ENCODE measurements at regions not wholly inside any gene's neighbourhood (a gene's known extent, or its start where the extent isn't known, plus 50 kb on each side); places are given as distances from the start of the nearest gene placed in this dataset.

DNA sequence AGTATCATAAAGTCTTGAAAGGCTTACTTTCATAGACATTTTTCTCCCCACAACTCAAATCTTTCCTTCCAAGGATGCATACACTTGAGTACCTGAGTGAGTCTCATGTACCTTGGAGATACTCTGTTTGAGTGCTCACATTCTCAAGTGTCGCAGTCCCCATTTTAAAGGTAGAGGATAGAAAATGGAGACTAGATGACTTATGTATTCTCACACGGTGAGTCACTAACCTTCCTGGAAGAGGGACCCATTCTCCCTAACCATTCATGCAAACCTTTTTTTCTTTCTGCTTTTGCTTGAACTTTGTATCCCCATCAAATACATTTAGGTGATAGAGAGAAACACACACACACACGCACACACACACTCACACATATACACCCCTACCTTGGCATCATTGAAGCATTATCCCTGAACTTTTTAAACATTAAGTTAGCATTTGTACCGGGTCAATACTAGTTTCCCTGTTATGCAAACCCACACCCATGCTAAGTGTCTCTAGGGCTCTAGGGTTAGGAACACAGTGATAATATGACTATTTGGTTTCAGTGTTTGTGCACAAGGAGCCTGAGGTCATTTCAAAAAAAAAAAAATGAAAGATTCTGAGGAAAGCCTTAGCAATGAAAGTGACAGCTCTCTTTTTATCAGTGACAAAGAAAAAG, 236.2 kb downstream of the IKZF2 start:
- Histone ChIP-seq H3K27ac (no peak overlapping the region), H3K9me3 (no peaks in the 10 kb centered on the region), H3K4me1 (peaks cover 0 to 5% (median 0%) of the 10 kb centered on the region in 3 donors), H3K27me3 (no peaks in the 10 kb centered on the region), H3K4me3 (no peak overlapping the region), H3K36me3 (no peaks in the 10 kb centered on the region)
- TF ChIP-seq, protein P1, sequence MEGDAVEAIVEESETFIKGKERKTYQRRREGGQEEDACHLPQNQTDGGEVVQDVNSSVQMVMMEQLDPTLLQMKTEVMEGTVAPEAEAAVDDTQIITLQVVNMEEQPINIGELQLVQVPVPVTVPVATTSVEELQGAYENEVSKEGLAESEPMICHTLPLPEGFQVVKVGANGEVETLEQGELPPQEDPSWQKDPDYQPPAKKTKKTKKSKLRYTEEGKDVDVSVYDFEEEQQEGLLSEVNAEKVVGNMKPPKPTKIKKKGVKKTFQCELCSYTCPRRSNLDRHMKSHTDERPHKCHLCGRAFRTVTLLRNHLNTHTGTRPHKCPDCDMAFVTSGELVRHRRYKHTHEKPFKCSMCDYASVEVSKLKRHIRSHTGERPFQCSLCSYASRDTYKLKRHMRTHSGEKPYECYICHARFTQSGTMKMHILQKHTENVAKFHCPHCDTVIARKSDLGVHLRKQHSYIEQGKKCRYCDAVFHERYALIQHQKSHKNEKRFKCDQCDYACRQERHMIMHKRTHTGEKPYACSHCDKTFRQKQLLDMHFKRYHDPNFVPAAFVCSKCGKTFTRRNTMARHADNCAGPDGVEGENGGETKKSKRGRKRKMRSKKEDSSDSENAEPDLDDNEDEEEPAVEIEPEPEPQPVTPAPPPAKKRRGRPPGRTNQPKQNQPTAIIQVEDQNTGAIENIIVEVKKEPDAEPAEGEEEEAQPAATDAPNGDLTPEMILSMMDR (IDR thresholded peaks at IDR 0.05), result no peak
- intact Hi-C loops (cut with DNase I), result no loop called here
- DNase-seq (no peak), FAIRE-seq (no peak), ATAC-seq (no peak)
- 68 to 69% methylated on average over 4 of the region's 4 CpGs for WGBS, 2 donors

DNA sequence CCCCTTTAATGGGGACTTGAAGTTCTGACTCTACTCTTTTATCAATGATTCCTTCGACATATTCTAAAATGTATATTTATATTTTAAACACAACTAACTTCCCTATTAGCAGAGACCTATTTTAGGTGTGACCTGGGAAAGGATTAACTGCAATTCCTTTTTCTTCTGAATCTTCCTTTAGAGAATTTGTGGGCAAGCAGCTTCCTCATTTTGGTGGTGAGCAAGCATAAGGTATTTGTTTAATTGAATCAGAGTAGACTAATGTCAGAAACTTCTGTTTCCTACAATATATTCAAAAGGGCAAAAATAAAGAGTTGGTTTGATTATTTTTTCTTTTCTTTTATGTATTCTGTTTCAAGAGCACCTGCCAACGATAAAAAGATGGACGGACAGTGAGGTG, 237.0 kb downstream of the IKZF2 start:
- no peaks in the 10 kb centered on the region for H3K36me3 ChIP-seq
- intact Hi-C loops (cut with DNase I), result no loop called here
- 41 to 51% methylated on average over 3 of the region's 3 CpGs for WGBS, 2 donors
- TF ChIP-seq, protein P1 (IDR thresholded peaks at IDR 0.05), result no peak
- H3K27ac ChIP-seq, result no peak overlapping the region
- H3K9me3 ChIP-seq, result no peaks in the 10 kb centered on the region
- no peak overlapping the region for H3K4me3 ChIP-seq
- FAIRE-seq, result no peak
- H3K4me1 ChIP-seq, result peaks cover 0 to 5% (median 0%) of the 10 kb centered on the region in 3 donors
- no peak for DNase-seq
- no peak for ATAC-seq
- H3K27me3 ChIP-seq, result no peaks in the 10 kb centered on the region

DNA sequence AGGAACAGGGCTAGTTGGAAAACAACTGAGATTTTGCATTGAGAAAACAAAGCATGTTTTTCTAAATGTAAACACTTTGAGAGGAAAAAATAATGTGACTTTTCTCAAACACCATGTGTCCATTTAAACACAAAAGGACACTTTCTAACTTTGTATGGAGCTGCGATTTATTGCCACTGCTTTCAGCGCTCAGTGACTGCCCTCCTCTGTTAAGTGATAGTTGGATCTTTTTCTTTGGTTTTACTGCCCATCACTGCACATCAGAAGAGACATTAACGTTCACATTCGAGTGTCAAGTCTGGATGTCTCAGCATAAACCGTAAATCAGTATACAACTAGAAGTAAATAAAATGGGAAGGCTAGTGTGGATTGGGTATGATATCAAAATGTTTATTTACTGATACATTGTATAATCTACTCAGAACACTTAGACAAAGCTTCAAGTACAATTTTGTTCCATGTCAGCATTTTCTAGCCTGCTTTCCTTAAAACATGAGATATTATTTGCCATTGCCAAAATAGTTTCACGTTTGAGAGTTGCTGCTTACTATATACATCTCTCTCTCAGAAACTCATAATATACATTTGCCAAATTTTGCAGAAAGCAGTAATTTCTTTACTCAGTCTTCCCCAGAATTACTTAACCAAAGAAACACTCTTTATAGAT, 237.6 kb downstream of the IKZF2 start:
- no peaks in the 10 kb centered on the region for H3K27me3 ChIP-seq
- WGBS, 2 donors, result 56 to 74% methylated on average over 6 of the region's 6 CpGs
- no peak overlapping the region for H3K4me3 ChIP-seq
- DNase-seq (no peak), FAIRE-seq (no peak), ATAC-seq (no peak)
- peaks cover 0 to 5% (median 0%) of the 10 kb centered on the region in 3 donors for H3K4me1 ChIP-seq
- no peak overlapping the region for H3K27ac ChIP-seq
- intact Hi-C loops (cut with DNase I), result no loop called here
- TF ChIP-seq, protein P1 (IDR thresholded peaks at IDR 0.05), result no peak
- no peaks in the 10 kb centered on the region for H3K9me3 ChIP-seq
- no peaks in the 10 kb centered on the region for H3K36me3 ChIP-seq

DNA sequence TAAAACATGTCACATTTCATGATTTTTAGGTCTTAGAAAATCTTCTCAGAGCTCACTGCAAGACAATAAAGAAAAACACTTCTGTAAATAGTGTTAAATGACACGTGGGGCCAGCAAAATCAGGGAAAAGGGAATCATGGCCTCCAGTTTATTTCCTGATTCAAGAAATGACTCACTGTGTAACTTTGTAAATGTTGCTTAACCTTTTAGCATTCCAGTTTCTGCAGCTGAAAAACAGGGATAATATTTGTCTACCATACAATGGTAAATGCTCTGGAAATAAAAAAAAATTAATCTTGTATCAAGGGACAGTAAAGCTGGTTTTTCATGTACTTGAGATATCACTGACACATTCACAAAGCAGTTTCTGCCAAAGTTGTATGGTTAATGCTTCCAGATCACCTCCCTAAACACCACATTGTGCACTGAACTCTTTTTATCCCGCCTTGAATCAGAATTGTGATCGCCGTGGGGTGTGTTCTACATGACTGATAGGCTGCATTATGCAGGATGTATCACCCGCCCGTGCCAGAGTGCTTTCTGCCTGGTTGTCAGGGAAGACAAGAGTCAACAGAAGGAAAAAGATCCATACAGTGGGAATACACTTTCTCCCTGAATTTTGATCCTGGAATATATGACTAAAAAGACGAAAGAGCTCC, 238.8 kb downstream of the IKZF2 start:
- Histone ChIP-seq H3K4me3 (no peak overlapping the region), H3K9me3 (no peaks in the 10 kb centered on the region), H3K4me1 (peaks cover 0 to 5% (median 0%) of the 10 kb centered on the region in 3 donors), H3K27me3 (no peaks in the 10 kb centered on the region), H3K27ac (peak overlapping the region in 2 of 4 donors; percentile 46 to 47), H3K36me3 (no peaks in the 10 kb centered on the region)
- peak; percentile 71 to 86 (median 76) for ATAC-seq
- 49 to 56% methylated on average over 7 of the region's 7 CpGs for WGBS, 2 donors
- intact Hi-C loops (cut with DNase I), result no loop called here
- DNase-seq, result peak in 1 of 6 donors; percentile 16
- TF ChIP-seq, protein P1 (IDR thresholded peaks at IDR 0.05), result no peak
- peak; percentile 49 for FAIRE-seq
